Neural cell (in vitro differentiated cells): ENCODE measurements at regions not wholly inside any gene's neighbourhood (a gene's known extent, or its start where the extent isn't known, plus 50 kb on each side); places are given as distances from the start of the nearest gene placed in this dataset.

Source experiments
- H2AFZ ChIP-seq: fragments of 200-600, 300-800 bp; sonication (generic), shearing (Covaris generic); 2 replicates; pipeline ENCODE4 v1.6.0; 2014; ENCODE audit warnings: low read depth, mild to moderate bottlenecking, antibody characterized with exemption, low read length, moderate library complexity
- H3F3A ChIP-seq: fragments of 200-600 bp; shearing (Covaris generic); 2 replicates; pipeline ENCODE4 v1.6.1; 2016; ENCODE audit warnings: mild to moderate bottlenecking, moderate library complexity, mixed read lengths, antibody characterized with exemption, low read length; ENCODE audit not compliant: insufficient read depth, poor library complexity, severe bottlenecking
- H3K27ac ChIP-seq: fragments of 200-600, 300-800 bp; sonication (generic), shearing (Covaris generic); 2 replicates; pipeline ENCODE4 v1.5.1; 2014; ENCODE audit warnings: mild to moderate bottlenecking, low read length, moderate library complexity
- H3K27me3 ChIP-seq: fragments of 300-800, 200-600 bp; sonication (generic), shearing (Covaris generic); 2 replicates; pipeline ENCODE4 v1.6.0; 2014; ENCODE audit warnings: mild to moderate bottlenecking, low read depth, low read length, moderate library complexity; ENCODE audit not compliant: insufficient read depth
- H3K36me3 ChIP-seq: fragments of 300-800, 200-600 bp; sonication (generic), shearing (Covaris generic); 2 replicates; pipeline ENCODE4 v1.5.1; 2014; ENCODE audit warnings: mild to moderate bottlenecking, antibody characterized with exemption, low read length, moderate library complexity; ENCODE audit not compliant: insufficient read depth
- H3K4me2 ChIP-seq: fragments of 300-800, 200-600 bp; sonication (generic), shearing (Covaris generic); 2 replicates; pipeline ENCODE4 v1.6.0; 2014; ENCODE audit warnings: mild to moderate bottlenecking, low read length
- H3K4me3 ChIP-seq: fragments of 300-800, 200-600 bp; sonication (generic), shearing (Covaris generic); 2 replicates; pipeline ENCODE4 v1.5.1; 2014; ENCODE audit warnings: mild to moderate bottlenecking, low read length, moderate library complexity
- H3K79me2 ChIP-seq: fragments of 200-600 bp; shearing (Covaris generic); replicated peaks from 2 replicates; pipeline ENCODE4 v1.6.0; 2014; ENCODE audit warnings: mild to moderate bottlenecking, low read length, moderate library complexity; ENCODE audit not compliant: insufficient read depth
- H3K9ac ChIP-seq: fragments of 300-800, 200-600 bp; sonication (generic), shearing (Covaris generic); 2 replicates; pipeline ENCODE4 v1.6.1; 2016; ENCODE audit warnings: mild to moderate bottlenecking, low read length, mixed read lengths
- H3K9me2 ChIP-seq: fragments of 200-600 bp; shearing (Covaris generic); 2 replicates; pipeline ENCODE4 v1.6.1; 2016; ENCODE audit warnings: mild to moderate bottlenecking, low read length, mixed read lengths; ENCODE audit not compliant: insufficient read depth
- H3K9me3 ChIP-seq: fragments of 200-600, 300-800 bp; sonication (generic), shearing (Covaris generic); 2 replicates; pipeline ENCODE4 v1.6.1; 2016; ENCODE audit warnings: mild to moderate bottlenecking, mixed run types, low read length, moderate library complexity, mixed read lengths
- H4K20me1 ChIP-seq: fragments of 200-600 bp; shearing (Covaris generic); 2 replicates; pipeline ENCODE4 v1.6.1; 2016; ENCODE audit warnings: mild to moderate bottlenecking, mixed run types; ENCODE audit not compliant: insufficient read depth
- EP300 ChIP-seq: fragments of 450-650 bp; conservative IDR thresholded peaks from 2 replicates; pipeline ENCODE4 v1.6.1; 2014; ENCODE audit warnings: antibody characterized with exemption, mild to moderate bottlenecking, moderate library complexity; ENCODE audit not compliant: poor library complexity, severe bottlenecking
- EZH2 ChIP-seq: fragments of 200-600, 300-800 bp; shearing (Covaris generic), sonication (generic); IDR thresholded peaks from 2 replicates; pipeline ENCODE4 v1.6.1; 2014; ENCODE audit warnings: antibody characterized with exemption, low read length, borderline replicate concordance, mild to moderate bottlenecking; ENCODE audit not compliant: insufficient read depth, poor library complexity, severe bottlenecking
- MXI1 ChIP-seq: fragments of 450-650 bp; conservative IDR thresholded peaks from 2 replicates; pipeline ENCODE4 v1.6.1; 2014; ENCODE audit warnings: antibody characterized with exemption, mild to moderate bottlenecking; ENCODE audit not compliant: poor library complexity, severe bottlenecking
- POLR2AphosphoS5 ChIP-seq: IDR thresholded peaks from 2 replicates; pipeline ENCODE4 v1.6.1; 2012
- RAD21 ChIP-seq: fragments of 450-650 bp; conservative IDR thresholded peaks from 2 replicates; pipeline ENCODE4 v1.6.1; 2014; ENCODE audit warnings: antibody characterized with exemption, mild to moderate bottlenecking, moderate library complexity
- SMC3 ChIP-seq: fragments of 450-650 bp; conservative IDR thresholded peaks from 2 replicates; pipeline ENCODE4 v1.6.1; 2014; ENCODE audit warnings: antibody characterized with exemption, mild to moderate bottlenecking, moderate library complexity; ENCODE audit not compliant: poor library complexity
- TAF1 ChIP-seq: IDR thresholded peaks from 2 replicates; pipeline ENCODE4 v1.6.1; 2012; ENCODE audit warnings: low read depth
- TF ChIP-seq, protein P1 (sequence below): IDR thresholded peaks from 2 replicates; pipeline ENCODE4 v1.6.1; 2012; ENCODE audit warnings: borderline replicate concordance
- TF ChIP-seq, protein P2 (sequence below): fragments of 450-650 bp; IDR thresholded peaks from 2 replicates; pipeline ENCODE4 v1.5.1; 2014; ENCODE audit warnings: antibody characterized with exemption, mild to moderate bottlenecking, moderate library complexity; ENCODE audit not compliant: poor library complexity, severe bottlenecking

DNA sequence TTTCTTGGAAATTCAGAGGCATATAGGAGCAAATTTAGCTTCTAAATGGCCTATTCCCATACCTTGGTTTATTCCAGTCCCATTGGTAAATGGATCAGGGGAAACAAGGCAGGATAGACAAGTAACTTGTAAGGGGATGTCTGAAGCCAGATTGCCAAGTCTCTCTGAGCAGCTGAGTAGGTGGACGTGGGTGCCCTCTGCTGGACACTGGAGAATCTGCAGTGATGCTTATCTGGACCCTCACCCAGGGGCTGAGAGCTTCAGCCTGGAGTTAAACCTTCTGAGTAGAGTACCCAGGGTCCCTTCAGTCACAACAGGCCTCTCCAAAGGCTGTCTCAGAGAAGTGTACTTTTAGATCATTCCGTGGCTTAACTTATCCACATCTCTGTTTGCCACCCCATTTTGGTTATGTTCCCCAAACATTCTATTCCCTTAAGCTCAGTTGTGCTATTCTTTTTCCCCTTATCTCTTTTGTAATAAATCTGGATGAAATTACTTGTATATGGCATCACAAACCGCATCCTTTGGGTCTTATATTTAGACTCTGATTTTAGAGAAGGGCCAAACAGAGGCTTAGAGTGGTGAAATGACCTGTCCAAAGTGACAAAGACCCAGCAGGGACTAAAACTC is 218.3 kb upstream of the GLRA1 start:
- no peaks in the 10 kb centered on the region for H3K79me2 ChIP-seq
- no peaks in the 10 kb centered on the region for H3F3A ChIP-seq
- H2AFZ ChIP-seq, result no peak overlapping the region
- H3K4me3 ChIP-seq, result no peak overlapping the region
- no peaks in the 10 kb centered on the region for H3K36me3 ChIP-seq
- H3K27ac ChIP-seq, result no peak overlapping the region
- H3K9me2 ChIP-seq, result no peaks in the 10 kb centered on the region
- H3K9ac ChIP-seq, result no peak overlapping the region
- no peaks in the 10 kb centered on the region for H3K9me3 ChIP-seq
- no peaks in the 10 kb centered on the region for H3K27me3 ChIP-seq
- TF ChIP-seq SMC3 (peak; percentile 87), RAD21 (peak; percentile 82)
- TF ChIP-seq, protein P1, sequence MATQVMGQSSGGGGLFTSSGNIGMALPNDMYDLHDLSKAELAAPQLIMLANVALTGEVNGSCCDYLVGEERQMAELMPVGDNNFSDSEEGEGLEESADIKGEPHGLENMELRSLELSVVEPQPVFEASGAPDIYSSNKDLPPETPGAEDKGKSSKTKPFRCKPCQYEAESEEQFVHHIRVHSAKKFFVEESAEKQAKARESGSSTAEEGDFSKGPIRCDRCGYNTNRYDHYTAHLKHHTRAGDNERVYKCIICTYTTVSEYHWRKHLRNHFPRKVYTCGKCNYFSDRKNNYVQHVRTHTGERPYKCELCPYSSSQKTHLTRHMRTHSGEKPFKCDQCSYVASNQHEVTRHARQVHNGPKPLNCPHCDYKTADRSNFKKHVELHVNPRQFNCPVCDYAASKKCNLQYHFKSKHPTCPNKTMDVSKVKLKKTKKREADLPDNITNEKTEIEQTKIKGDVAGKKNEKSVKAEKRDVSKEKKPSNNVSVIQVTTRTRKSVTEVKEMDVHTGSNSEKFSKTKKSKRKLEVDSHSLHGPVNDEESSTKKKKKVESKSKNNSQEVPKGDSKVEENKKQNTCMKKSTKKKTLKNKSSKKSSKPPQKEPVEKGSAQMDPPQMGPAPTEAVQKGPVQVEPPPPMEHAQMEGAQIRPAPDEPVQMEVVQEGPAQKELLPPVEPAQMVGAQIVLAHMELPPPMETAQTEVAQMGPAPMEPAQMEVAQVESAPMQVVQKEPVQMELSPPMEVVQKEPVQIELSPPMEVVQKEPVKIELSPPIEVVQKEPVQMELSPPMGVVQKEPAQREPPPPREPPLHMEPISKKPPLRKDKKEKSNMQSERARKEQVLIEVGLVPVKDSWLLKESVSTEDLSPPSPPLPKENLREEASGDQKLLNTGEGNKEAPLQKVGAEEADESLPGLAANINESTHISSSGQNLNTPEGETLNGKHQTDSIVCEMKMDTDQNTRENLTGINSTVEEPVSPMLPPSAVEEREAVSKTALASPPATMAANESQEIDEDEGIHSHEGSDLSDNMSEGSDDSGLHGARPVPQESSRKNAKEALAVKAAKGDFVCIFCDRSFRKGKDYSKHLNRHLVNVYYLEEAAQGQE, result no peak
- TF ChIP-seq, protein P2, sequence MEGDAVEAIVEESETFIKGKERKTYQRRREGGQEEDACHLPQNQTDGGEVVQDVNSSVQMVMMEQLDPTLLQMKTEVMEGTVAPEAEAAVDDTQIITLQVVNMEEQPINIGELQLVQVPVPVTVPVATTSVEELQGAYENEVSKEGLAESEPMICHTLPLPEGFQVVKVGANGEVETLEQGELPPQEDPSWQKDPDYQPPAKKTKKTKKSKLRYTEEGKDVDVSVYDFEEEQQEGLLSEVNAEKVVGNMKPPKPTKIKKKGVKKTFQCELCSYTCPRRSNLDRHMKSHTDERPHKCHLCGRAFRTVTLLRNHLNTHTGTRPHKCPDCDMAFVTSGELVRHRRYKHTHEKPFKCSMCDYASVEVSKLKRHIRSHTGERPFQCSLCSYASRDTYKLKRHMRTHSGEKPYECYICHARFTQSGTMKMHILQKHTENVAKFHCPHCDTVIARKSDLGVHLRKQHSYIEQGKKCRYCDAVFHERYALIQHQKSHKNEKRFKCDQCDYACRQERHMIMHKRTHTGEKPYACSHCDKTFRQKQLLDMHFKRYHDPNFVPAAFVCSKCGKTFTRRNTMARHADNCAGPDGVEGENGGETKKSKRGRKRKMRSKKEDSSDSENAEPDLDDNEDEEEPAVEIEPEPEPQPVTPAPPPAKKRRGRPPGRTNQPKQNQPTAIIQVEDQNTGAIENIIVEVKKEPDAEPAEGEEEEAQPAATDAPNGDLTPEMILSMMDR, result peak; percentile 83
- H4K20me1 ChIP-seq, result no peaks in the 10 kb centered on the region
- H3K4me2 ChIP-seq, result no peak overlapping the region

DNA sequence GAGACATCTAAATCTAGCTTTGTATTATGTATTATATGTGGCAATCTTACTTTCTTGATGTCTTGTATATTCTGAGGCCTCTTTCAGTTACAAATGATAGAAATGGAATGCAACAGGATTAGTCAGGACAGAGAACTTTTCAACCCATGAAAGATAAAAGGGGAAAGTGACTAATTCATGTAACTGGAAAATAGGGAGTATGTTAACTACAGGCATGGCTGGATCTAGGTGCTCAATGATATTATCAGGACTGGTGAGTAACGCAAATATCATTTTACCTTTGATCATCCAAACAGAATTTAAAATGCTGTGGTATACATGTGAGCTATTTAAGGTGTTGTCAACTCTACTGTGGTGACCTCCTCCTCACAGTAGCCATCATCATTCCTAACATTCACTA is 215.7 kb upstream of the GLRA1 start:
- Histone ChIP-seq H3K79me2 (no peaks in the 10 kb centered on the region), H3K9me3 (no peaks in the 10 kb centered on the region), H3K4me3 (no peak overlapping the region), H3K4me2 (no peak overlapping the region), H3K9me2 (no peaks in the 10 kb centered on the region), H3K36me3 (no peaks in the 10 kb centered on the region), H3K9ac (no peak overlapping the region), H3F3A (no peaks in the 10 kb centered on the region), H3K27me3 (no peaks in the 10 kb centered on the region), H3K27ac (no peak overlapping the region), H2AFZ (no peak overlapping the region), H4K20me1 (no peaks in the 10 kb centered on the region)
- no peak for TF ChIP-seq TAF1
- TF ChIP-seq EP300, result no peak
- no peak for TF ChIP-seq EZH2
- TF ChIP-seq RAD21, result no peak
- TF ChIP-seq POLR2AphosphoS5, result no peak
- TF ChIP-seq, protein P1, result no peak
- TF ChIP-seq, protein P2, result no peak
- no peak for TF ChIP-seq SMC3
- no peak for TF ChIP-seq MXI1
